GM19043 (cell line): ENCODE measurements at regions not wholly inside any gene's neighbourhood (a gene's known extent, or its start where the extent isn't known, plus 50 kb on each side); places are given as distances from the start of the nearest gene placed in this dataset.

Experiments
- ATAC-seq: cut with Tn5 transposase; IDR thresholded peaks from one replicate; pipeline ENCODE4 v1.9.1; 2021; ENCODE audit warnings: low read depth; ENCODE audit not compliant: unreplicated experiment

DNA sequence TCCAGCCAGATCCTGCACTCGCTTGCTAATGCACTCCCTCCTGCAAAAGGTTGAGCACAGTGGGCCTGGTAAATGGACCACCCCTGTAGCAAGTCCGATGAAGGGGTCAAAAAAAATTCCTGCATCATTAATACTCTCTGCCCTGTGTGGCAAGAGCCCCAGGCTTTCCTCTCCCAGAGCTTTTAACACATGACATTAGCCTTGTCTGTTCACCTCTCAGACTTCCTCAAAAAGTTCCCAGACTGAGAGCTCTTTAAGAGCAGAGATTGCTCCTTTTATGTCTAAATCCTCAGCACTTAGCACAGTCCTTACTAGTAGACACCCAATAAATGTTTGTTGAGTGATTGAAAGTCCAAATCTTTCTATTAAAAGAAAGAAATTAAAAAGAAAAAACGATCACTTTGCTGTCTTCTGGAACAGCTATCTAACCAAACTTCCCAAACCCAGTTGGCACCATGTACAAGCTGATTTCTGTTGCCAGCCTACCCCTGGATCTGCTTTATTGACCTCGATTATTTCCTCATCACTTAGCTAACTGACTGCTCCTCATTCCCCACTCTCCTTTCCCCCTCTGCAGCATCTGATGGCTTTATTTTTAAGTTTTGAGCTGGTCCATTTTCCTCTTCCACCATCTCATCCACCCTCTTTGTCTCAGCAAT is 209.8 kb downstream of the ENC1 start:
- ATAC-seq: no peak

DNA sequence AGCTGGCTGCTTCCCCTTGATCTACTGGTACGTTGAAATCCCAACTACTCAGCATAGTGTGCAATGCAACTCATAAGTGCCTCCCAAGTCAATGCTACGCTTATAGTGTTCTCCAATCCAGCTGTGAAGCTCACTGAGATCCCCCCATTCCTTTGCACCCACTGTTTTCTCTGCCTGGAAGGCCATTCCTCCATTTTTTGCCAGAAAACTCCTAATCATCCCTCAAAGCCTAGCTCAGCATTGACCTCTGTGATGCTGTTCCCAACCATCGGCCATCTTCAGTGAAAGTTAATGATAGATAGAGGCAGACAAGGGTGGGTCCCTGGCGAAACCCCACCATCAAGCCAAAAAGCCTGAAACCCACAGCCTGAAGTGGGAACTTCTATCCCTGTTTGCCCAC is 211.0 kb downstream of the ENC1 start:
- ATAC-seq: no peak

- ATAC-seq: no peak
Observed at GRCh38 chr5:74428876-74429275, 211.7 kb downstream of the ENC1 start.

- ATAC-seq: no peak
Observed at GRCh38 chr5:74428275-74428674, 212.3 kb downstream of the ENC1 start.

GRCh38 chr5:74426506-74426905 is 214.0 kb downstream of the ENC1 start:
- ATAC-seq: no peak

DNA sequence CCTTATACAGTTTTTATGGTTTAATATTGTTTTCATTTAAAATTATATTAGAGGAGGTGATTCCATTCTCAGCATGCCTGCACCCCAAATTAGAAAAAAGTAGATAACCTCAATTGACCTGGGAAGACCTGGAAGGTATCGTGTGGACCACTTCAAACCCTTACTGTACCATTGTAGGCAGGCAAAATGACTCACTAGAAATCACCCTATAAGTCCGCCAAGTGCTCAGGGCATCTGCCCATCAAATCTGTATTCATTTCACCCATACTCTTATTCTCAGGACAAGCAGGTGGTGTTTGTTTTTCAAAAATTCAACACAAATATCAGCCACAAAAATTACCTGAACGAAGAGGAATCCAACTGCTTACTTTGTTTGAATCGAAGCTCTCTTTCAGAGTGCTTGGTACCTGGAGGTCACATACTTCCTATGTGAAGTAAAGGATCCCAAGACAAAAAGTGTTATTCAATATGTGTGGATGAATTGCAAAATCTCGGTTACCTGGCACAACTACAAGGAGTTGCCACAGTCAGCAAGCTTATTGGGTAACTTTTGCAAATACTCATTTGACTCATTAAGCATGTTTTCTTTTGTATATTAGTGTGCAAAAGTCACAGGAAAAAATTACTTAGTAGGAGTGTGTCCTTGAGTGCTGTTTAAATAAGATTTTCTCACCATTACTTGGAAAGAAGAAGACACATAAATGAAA is 216.2 kb downstream of the ENC1 start:
- no peak for ATAC-seq

- no peak for ATAC-seq
Observed at GRCh38 chr5:74423383-74423782, 217.1 kb downstream of the ENC1 start.

GRCh38 chr5:74422671-74423070 is 217.9 kb downstream of the ENC1 start:
- no peak for ATAC-seq

DNA sequence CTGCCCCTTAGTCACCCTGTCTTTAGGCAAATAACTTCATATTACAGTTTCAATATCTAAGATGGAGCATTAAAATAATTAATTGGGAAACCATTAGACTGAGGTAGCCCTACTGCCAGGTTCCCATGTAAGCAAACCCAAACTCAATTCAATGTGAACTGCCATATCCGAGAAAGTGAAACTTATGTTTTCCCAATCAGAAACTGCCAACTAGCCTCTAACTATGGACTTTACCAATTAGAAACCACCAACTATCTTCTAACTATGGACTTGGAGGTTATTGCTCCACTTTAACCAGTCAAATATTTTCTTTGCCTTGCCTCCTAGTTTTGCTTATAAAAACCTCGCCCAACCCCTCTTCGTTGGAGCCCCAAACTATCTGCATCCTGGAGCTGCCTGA is 218.5 kb downstream of the ENC1 start:
- ATAC-seq: no peak

- no peak for ATAC-seq
Observed at GRCh38 chr5:74421377-74421776, 219.2 kb downstream of the ENC1 start.

- ATAC-seq: no peak
Observed at GRCh38 chr5:74420947-74421346, 219.6 kb downstream of the ENC1 start.

DNA sequence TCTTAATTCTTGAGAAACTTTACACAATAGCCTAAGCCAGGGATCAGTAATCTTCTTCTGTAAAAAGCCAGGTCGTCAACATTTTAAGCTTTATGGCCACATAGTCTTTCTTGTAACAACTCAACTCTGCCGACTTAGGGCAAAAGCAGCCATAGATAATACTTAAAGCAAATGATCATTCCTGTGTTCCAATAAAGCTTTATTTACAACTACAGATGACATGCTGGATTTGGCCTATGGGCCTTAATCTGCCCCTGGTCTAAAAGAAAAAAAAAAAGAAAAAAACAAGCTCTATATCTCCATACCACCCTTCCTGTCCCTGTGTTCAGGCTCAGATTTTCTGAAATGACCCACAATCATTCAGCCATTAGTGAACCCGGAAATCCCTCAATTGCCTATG is 220.3 kb downstream of the ENC1 start:
- no peak for ATAC-seq

DNA sequence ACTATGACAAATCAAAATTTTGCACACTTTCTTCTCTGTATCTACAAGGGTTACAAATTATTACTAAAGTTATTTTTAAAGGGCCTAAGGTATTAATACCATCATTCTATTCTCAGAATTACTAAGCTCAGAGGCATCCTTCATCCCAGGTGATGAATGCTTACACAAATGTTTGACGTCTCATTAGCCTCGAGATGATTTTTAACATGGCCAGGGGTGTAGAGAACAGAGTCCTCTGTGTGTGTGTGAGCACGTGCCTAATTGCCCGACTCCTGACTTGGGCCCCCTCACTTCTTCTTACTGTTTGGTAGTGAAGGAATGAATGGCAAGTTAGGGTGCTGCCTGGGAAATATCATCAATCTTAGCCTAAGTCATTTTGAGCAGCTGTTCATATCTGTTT is 221.1 kb downstream of the ENC1 start:
- ATAC-seq: no peak

DNA sequence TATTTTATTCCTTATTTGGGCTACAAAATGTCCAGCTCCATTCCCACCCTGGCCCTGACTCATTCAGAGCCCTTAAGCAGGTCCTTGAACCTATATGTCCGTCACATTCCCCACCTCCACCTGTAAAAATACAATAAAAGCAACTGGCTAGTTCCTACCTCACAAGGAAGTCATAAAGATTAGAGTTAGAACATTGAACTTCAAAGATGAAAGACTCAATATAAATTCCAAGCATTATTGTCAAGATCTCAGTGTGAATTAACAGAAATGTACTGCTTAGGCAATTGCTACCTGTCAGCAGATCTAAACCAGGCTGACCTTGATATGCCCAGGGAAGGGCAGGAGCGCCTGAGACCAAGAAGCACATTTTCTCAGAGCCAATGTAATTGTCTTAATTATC is 221.8 kb downstream of the ENC1 start:
- ATAC-seq: no peak

- no peak for ATAC-seq
Observed at GRCh38 chr5:74418261-74418660, 222.3 kb downstream of the ENC1 start.

GRCh38 chr5:74415695-74416102 is 224.8 kb downstream of the ENC1 start:
- no peak for ATAC-seq

DNA sequence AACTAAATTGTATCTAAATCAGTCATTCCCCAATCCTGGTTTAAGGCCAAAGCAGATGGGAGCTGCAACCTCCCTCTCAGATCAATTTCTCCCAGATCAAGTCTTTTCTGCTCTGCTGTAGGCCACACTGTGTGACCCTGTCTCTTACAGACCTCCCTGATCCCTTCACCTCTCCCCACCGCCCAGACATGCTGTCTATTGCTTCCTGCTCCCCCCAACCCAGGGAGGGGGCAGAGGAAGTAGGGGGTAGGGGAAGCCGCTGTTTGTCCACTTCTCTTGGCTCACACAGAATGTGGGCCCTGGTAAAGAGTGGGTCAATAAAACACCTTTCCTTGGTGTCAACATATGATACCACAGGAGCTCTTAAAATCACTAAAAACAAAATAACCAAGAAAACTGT is 226.3 kb downstream of the ENC1 start:
- no peak for ATAC-seq

DNA sequence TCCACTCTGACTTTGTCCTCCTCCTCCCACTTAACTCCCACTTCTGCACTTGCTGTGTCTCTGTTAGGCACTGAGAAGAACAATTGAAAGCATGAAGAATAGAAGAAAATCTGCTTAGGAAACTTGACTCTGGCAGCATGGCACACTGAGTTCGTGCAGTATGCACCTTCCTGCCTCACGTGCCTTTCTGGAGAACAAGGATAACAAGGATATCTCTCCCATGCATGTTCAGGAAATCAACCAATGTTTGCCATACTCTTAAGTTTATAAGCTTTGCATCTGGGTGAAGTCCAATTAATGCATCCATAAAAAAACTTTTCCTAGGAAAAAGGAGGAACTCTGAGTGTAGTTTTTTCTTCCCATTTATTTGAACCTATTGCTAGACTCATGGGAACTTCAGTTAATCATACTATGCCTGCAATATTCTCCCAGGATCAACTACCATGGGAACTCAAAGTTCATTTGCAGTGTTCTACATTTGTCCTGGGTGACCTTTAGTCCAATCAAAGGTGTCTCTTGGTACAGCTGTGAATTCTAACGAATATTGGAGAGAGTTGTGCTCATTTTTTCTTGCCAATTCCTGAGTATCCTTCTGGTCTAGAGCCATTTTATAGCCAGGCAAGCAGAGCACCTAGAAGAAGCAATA is 227.0 kb downstream of the ENC1 start:
- no peak for ATAC-seq

DNA sequence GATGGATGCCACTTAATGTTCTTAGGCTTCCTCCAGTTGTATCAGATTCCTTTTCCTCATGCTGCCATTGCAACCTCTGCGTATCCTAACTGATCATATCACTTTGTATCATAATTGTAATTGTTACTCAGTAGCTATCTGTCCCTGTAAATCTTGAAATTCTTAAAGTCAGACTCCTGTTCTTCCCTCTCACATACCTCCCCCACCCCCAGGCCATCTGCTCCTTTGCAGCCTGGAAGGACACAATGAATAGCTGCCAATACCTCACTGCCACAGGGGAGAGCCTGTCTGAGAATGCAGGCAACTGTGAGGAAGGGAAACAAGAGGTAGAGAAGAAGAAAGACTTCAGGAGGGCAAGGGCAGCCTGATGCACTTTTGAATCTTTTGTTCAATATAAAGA is 228.5 kb downstream of the ENC1 start:
- no peak for ATAC-seq

- no peak for ATAC-seq
Observed at GRCh38 chr5:74409712-74410111, 230.8 kb downstream of the ENC1 start.

- ATAC-seq: no peak
Observed at GRCh38 chr5:74409166-74409706, 231.3 kb downstream of the ENC1 start.
